ENCODE measurements at regions not wholly inside any gene's neighbourhood (a gene's known extent, or its start where the extent isn't known, plus 50 kb on each side); places are given as distances from the start of the nearest gene placed in this dataset.

DNA sequence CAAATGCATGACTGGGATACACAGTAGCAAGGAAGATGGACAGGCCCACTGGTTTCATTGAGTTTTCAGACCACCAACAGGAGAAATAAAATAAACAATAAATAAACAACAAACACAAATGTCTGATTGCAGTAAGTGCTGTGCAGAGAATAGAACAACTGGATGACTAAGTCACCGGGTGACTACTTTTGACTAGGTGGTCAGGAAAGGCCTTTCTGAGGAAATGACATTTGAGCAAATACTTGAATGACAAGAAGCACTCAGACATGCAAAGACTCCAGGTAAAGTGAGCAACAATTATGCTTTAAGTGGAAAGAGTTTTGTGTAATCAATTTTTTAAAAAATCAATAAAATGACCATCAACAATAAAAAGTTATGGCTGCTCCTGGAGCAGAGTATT lies 137.7 kb downstream of the BTC start:
- Histone ChIP-seq H3K36me3 (no peaks in the 10 kb centered on the region), H3K9me3 (no peaks in the 10 kb centered on the region), H3K4me3 (no peak overlapping the region), H3K27me3 (no peaks in the 10 kb centered on the region), H3K27ac (no peak overlapping the region), H3K4me1 (peaks cover 0 to 8% (median 0%) of the 10 kb centered on the region in 12 donors)
- WGBS, 4 donors, result 87 to 100% (median 95%) methylated on average over 1 of the region's 1 CpG
- no peak for TF ChIP-seq POLR2A (IDR thresholded peaks at IDR 0.05)
- TF ChIP-seq, protein P1, sequence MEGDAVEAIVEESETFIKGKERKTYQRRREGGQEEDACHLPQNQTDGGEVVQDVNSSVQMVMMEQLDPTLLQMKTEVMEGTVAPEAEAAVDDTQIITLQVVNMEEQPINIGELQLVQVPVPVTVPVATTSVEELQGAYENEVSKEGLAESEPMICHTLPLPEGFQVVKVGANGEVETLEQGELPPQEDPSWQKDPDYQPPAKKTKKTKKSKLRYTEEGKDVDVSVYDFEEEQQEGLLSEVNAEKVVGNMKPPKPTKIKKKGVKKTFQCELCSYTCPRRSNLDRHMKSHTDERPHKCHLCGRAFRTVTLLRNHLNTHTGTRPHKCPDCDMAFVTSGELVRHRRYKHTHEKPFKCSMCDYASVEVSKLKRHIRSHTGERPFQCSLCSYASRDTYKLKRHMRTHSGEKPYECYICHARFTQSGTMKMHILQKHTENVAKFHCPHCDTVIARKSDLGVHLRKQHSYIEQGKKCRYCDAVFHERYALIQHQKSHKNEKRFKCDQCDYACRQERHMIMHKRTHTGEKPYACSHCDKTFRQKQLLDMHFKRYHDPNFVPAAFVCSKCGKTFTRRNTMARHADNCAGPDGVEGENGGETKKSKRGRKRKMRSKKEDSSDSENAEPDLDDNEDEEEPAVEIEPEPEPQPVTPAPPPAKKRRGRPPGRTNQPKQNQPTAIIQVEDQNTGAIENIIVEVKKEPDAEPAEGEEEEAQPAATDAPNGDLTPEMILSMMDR (IDR thresholded peaks at IDR 0.05), result no peak
- DNase-seq (no peak), ATAC-seq (no peak)
- intact Hi-C loops (cut with DNase I), result no loop called here

DNA sequence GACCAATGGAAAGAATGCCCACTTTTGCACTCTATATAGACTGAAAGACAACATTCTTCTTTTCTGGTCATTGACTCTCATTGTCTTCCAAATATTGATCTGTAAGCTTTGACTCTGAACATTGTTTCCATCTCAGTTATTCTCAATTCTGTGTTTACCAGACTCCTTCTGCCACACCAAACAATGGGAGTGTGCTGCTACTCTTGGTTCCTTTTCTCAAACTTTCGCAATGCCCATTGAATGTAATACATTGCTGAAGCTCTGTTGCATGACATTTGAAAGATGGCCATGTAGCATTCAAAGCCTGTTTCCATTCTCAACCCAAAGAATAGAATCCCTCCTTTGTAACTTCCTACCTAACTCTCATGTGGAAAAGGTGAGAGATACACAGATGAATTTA lies 136.2 kb downstream of the BTC start:
- WGBS, 4 donors, result 96 to 100% (median 99%) methylated on average over 1 of the region's 1 CpG
- intact Hi-C loops (cut with DNase I), result no loop called here
- no peak overlapping the region for H3K4me3 ChIP-seq
- no peaks in the 10 kb centered on the region for H3K9me3 ChIP-seq
- no peaks in the 10 kb centered on the region for H3K36me3 ChIP-seq
- TF ChIP-seq, protein P1 (IDR thresholded peaks at IDR 0.05), result no peak
- TF ChIP-seq POLR2A (IDR thresholded peaks at IDR 0.05), result no peak
- DNase-seq, result no peak
- H3K27me3 ChIP-seq, result no peaks in the 10 kb centered on the region
- no peak overlapping the region for H3K27ac ChIP-seq
- no peak for ATAC-seq
- H3K4me1 ChIP-seq, result peaks cover 0 to 8% (median 0%) of the 10 kb centered on the region in 12 donors

DNA sequence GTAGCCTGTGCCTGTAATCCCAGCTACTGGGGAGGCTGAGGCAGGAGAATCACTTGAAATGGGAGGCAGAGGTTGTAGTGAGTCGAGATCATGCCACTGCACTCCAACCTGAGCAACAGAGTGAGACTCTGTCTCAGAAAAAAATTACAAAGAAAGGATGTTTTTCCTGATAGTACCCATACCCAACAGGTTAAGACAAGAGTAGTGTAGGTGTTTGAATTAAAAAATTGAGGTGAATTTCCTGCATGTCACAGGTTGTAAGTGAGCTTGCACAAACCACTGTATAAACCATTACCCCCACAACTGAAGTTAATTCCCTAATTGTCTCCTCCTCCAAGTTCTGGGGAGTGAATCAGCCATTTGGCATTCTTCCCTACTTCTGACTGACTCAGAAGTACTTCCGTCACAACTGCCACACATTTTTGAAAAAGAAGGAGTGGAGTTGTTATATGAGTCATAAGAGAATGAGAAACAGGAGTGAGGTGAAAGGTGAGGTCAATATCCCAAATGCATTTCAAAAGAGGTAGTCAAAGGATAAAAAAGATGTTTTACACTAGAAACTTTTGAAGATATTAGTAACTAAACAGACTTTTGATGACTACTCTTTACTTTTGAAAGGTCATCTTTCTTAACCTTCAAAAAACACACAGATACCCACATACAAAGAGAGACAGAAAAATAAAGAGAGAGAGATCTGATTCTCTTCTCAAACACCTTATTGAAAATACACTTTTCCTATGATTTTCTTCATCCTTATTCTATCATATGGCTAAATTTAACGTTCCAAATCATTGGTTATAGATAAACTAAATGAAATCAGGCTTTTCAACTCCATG lies 134.5 kb downstream of the BTC start:
- TF ChIP-seq POLR2A (IDR thresholded peaks at IDR 0.05), result no peak
- TF ChIP-seq, protein P1 (IDR thresholded peaks at IDR 0.05), result no peak
- H3K27me3 ChIP-seq, result no peaks in the 10 kb centered on the region
- intact Hi-C loops (cut with DNase I), result no loop called here
- DNase-seq (no peak), ATAC-seq (peak in 3 of 4 donors; percentile 54 to 81 (median 61))
- H3K4me1 ChIP-seq, result peaks cover 0 to 8% (median 0%) of the 10 kb centered on the region in 12 donors
- 64 to 70% (median 66%) methylated on average over 3 of the region's 3 CpGs for WGBS, 4 donors
- no peaks in the 10 kb centered on the region for H3K36me3 ChIP-seq
- no peak overlapping the region for H3K4me3 ChIP-seq
- no peak overlapping the region for H3K27ac ChIP-seq
- H3K9me3 ChIP-seq, result no peaks in the 10 kb centered on the region

DNA sequence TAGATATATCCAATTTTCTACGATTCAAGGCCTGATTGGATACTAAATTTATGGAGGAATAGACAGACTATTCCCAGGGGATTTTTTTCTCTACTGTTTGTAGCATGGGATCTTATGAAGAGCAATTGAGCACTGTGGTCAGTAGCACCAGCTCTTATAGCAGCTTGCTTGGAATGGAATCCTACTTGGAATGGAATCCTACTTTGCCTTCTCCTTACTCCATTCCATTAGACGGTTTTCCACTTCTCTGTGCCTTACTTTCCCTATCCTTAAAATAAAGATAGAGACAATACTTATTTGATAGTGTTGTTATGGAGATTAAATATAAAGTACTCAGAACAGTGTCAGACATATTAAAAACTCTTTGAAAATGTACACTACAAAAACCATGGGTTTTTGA lies 133.5 kb downstream of the BTC start:
- Histone ChIP-seq H3K27ac (no peak overlapping the region), H3K4me1 (peaks cover 0 to 8% (median 0%) of the 10 kb centered on the region in 12 donors), H3K9me3 (no peaks in the 10 kb centered on the region), H3K4me3 (no peak overlapping the region), H3K27me3 (no peaks in the 10 kb centered on the region), H3K36me3 (no peaks in the 10 kb centered on the region)
- no peak for ATAC-seq
- intact Hi-C loops (cut with DNase I), result no loop called here
- no peak for DNase-seq
- 96 to 99% (median 96%) methylated on average over 2 of the region's 2 CpGs for WGBS, 4 donors
- TF ChIP-seq, protein P1 (IDR thresholded peaks at IDR 0.05), result no peak
- no peak for TF ChIP-seq POLR2A (IDR thresholded peaks at IDR 0.05)

Data from heart left ventricle (tissue), 16 donors.